ENCODE measurements at regions not wholly inside any gene's neighbourhood (a gene's known extent, or its start where the extent isn't known, plus 50 kb on each side); places are given as distances from the start of the nearest gene placed in this dataset.

- ATAC-seq (no peak), DNase-seq (ENCODE audit: low spot score) (no peak), FAIRE-seq (no peak)
- H3K27ac ChIP-seq (ENCODE audit: extremely low read length, insufficient read depth, low read length) = no peak overlapping the region
- no peak overlapping the region for H3K9ac ChIP-seq (ENCODE audit: insufficient read depth, low read depth, low read length)
- 0 out of 5 replicates have a peak, but pooled peaks cover 0 to 13% of the 10 kb centered on the region in 2 experiments for H3K27me3 ChIP-seq (ENCODE audit: control insufficient read depth in 1 of 2, insufficient read depth in 2 of 2, low read length in 2 of 2)
- no peak overlapping the region for H3K4me2 ChIP-seq (ENCODE audit: low read depth, low read length)
- WGBS (ENCODE audit: low lambda C conversion rate) = 11% methylated on average over 2 of the region's 2 CpGs
- H3K79me2 ChIP-seq (ENCODE audit: insufficient read depth, low read length) = no peaks in the 10 kb centered on the region
- H4K20me1 ChIP-seq (ENCODE audit: insufficient read depth, low read length) = no peaks in the 10 kb centered on the region
- intact Hi-C loops (cut with micrococcal nuclease; ENCODE audit: unreplicated experiment) (no loop called here), in situ Hi-C loops (cut with HindIII; ENCODE audit: extremely low pct_ligation_motif_present, low pct_unique_long_range_greater_than_20kb) (no loop called here)
- BruUV-seq (replicated peaks) = no TSS peak
- H2AFZ ChIP-seq (ENCODE audit: low read length) = no peak overlapping the region
- no peak overlapping the region for H3K4me3 ChIP-seq (replicated peaks in 1 of 3; ENCODE audit: insufficient read depth in 1 of 3, low read depth in 2 of 3, low read length in 3 of 3)
- H3K4me1 ChIP-seq (ENCODE audit: insufficient read depth, low read length) = no peaks in the 10 kb centered on the region
- H3K36me3 ChIP-seq (replicated peaks in 1 of 2; ENCODE audit: control insufficient read depth in 1 of 2, insufficient read depth in 2 of 2, low read length in 2 of 2) = no peaks in the 10 kb centered on the region
- CTCF ChIA-PET (ENCODE audit: low intra/inter-chr PET ratio, low total read pairs) = no interaction called here
- no peaks in the 10 kb centered on the region for H3K9me3 ChIP-seq (ENCODE audit: low read length)
- no peak for TF ChIP-seq ZFP37 (CRISPR knock-in tag; IDR thresholded peaks at IDR 0.05; ENCODE audit: borderline replicate concordance)
- POLR2A ChIA-PET = no interaction called here
These were observed 86.6 kb upstream of the NR4A3 start for GRCh38 chr9:99735041-99735440.

GRCh38 chr9:99736291-99736690 is 85.4 kb upstream of the NR4A3 start:
- Histone ChIP-seq H2AFZ (ENCODE audit: low read length) (no peak overlapping the region), H3K4me2 (ENCODE audit: low read depth, low read length) (no peak overlapping the region), H3K27ac (ENCODE audit: extremely low read length, insufficient read depth, low read length) (no peak overlapping the region), H3K4me3 (replicated peaks in 1 of 3; ENCODE audit: insufficient read depth in 1 of 3, low read depth in 2 of 3, low read length in 3 of 3) (no peak overlapping the region), H3K9ac (ENCODE audit: insufficient read depth, low read depth, low read length) (no peak overlapping the region), H3K27me3 (ENCODE audit: control insufficient read depth in 1 of 2, insufficient read depth in 2 of 2, low read length in 2 of 2) (0 out of 5 replicates have a peak, but pooled peaks cover 0 to 16% of the 10 kb centered on the region in 2 experiments), H3K9me3 (ENCODE audit: low read length) (no peaks in the 10 kb centered on the region), H3K36me3 (replicated peaks in 1 of 2; ENCODE audit: control insufficient read depth in 1 of 2, insufficient read depth in 2 of 2, low read length in 2 of 2) (no peaks in the 10 kb centered on the region), H3K79me2 (ENCODE audit: insufficient read depth, low read length) (no peaks in the 10 kb centered on the region), H4K20me1 (ENCODE audit: insufficient read depth, low read length) (no peaks in the 10 kb centered on the region), H3K4me1 (ENCODE audit: insufficient read depth, low read length) (no peaks in the 10 kb centered on the region)
- intact Hi-C loops (cut with micrococcal nuclease; ENCODE audit: unreplicated experiment) = no loop called here
- ChIA-PET POLR2A (no interaction called here), CTCF (ENCODE audit: low intra/inter-chr PET ratio, low total read pairs) (no interaction called here)
- no peak for ATAC-seq
- in situ Hi-C loops (cut with HindIII; ENCODE audit: extremely low pct_ligation_motif_present, low pct_unique_long_range_greater_than_20kb) = no loop called here
- BruUV-seq (replicated peaks) = no TSS peak
- 0% methylated on average over 3 of the region's 3 CpGs for WGBS (ENCODE audit: low lambda C conversion rate)
- no peak for DNase-seq (ENCODE audit: low spot score)
- TF ChIP-seq ZMYM4 (CRISPR knock-in tag; IDR thresholded peaks at IDR 0.05) = no peak
- TF ChIP-seq RBM39 (IDR thresholded peaks at IDR 0.05; ENCODE audit: low read depth, low read length, poor library complexity, severe bottlenecking) = no peak
- TF ChIP-seq DBP (CRISPR knock-in tag; IDR thresholded peaks at IDR 0.05; ENCODE audit: not compliant biosample characterization) = no peak
- no peak for TF ChIP-seq ZNF790 (CRISPR knock-in tag; IDR thresholded peaks at IDR 0.05; ENCODE audit: borderline replicate concordance)
- no peak for TF ChIP-seq ZNF740 (CRISPR knock-in tag; IDR thresholded peaks at IDR 0.05)
- TF ChIP-seq SNAI1 (CRISPR knock-in tag; IDR thresholded peaks at IDR 0.05; ENCODE audit: borderline replicate concordance) = no peak
- no peak for TF ChIP-seq TEAD2 (CRISPR knock-in tag; IDR thresholded peaks at IDR 0.05)
- TF ChIP-seq ASH2L (IDR thresholded peaks at IDR 0.05; ENCODE audit: insufficient read length, low read depth, low read length) = no peak
- TF ChIP-seq CCAR2 (optimal IDR thresholded peaks at IDR 0.05; ENCODE audit: low read depth, low read length) = no peak
- no peak for FAIRE-seq
